SKM-1 (cell line): ENCODE measurements at regions not wholly inside any gene's neighbourhood (a gene's known extent, or its start where the extent isn't known, plus 50 kb on each side); places are given as distances from the start of the nearest gene placed in this dataset.
"Not testable (repeated sequence)": the region's sequence is repeated elsewhere in the genome, so short reads cannot be mapped to it uniquely, and the experiment has no call there.

Experiments
- DNase-seq: peaks from one replicate; lab custom pipeline; 2025; ENCODE audit not compliant: unreplicated experiment; lab: John Stamatoyannopoulos, UW

DNA sequence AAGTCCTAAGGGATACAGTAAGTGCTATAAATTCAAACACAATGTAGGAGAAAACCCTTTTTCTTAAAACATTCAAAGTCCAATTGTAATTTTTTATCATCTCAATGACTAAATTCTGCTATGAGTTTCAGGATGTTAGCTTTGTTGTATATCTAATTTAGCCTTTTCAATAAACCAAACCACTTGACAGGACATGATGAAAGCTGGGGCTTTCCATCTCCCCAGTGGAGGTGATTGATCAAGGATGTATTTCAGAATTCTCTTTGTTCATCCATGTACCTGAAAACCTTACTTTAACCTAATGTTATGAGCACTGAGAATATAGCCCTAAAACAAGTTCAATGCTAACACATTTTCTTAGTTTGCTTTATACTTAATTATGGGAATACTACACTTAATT is 639.0 kb upstream of the ITGA1 start:
- no peak for DNase-seq

DNA sequence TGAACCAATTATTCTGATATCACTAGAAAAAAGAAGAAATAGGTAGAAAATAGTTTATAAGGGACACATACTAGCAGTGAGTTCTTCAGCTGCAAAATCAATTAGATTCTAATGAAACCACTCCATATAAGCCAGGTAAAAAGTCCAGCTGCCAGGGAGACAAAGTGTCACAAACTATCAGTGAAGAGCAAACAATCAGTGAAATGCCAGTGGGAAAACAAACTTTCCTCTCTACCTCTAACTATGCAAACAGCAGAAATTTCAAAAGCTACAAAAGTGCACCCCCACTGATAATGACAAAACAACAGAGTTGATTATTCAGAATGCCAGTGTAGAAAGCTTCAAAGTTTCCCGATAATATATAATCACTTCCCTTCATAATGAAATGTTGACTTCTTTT is 637.2 kb upstream of the ITGA1 start:
- DNase-seq, result no peak

DNA sequence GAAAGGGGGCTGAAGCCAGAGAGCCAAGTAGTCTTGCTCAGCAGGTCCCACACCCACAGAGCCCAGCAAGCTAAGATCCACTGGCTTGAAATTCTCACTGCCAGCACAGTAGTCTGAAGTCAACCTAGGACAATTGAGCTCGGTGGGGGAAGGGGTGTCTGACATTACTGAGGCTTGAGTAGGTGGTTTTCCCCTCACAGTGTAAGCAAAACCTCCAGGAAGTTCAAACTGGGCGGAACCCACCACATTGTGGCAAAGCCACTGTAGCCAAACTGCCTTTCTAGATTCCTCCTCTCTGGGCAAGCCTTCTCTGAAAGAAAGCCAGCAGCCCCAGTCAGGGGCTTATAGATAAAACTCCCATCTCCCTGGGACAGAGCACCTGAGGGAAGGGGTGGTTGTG is 630.9 kb upstream of the ITGA1 start:
- not testable (repeated sequence) for DNase-seq

DNA sequence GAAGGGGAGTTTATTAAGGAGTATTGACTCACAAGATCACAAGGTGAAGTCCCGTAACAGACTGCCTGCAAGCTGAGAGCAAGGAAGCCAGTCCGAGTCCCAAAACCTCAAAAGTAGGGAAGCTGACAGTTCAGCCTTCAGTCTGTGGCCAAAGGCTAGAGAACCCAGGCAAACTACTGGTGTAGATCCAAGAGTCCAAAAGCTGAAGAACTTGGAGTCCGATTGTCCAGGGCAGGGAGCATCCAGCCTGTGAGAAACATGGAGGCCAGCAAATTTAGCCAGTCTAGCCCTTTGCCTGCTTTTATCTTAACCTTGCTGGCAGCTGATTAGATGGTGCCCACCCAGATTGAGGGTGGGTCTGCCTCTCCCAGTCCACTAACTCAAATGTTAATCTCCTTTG is 621.9 kb upstream of the ITGA1 start:
- not testable (repeated sequence) for DNase-seq

DNA sequence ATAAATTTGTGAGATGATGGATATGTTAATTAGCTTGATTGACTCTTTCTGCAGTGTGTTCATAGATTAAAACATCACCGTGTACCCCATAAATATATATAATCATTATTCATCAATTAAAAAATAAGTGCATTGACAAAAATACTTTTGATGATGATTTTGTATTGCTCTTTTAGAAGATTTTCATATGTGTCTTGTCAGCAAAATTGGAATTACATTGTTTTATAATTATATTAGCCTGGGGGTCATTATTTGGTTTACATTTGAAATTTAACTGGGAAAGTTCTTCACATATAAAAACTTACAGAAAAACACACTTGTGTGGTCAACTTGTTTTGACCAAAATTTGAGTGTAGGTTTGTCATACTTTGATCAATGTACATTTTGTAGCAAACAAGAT is 614.6 kb upstream of the ITGA1 start:
- no peak for DNase-seq

DNA sequence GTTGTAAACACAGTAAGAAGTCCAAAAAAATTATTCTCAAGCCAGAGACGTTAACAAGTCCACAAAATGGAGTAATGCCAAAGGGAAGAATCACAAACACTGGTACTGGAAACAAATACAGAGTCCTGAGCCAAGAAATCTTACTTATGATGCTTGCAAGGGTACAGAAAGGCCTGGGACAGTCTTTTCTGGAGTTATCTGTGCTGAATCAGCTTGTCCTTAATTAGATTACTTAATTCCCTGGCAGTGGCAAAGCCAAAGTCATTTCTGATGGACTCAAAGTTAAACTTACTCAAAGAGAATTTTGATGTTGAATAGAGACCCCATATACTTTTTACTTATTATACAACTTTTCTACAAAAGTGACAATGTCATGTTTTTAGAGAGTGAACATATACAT is 610.5 kb upstream of the ITGA1 start:
- DNase-seq, result no peak

DNA sequence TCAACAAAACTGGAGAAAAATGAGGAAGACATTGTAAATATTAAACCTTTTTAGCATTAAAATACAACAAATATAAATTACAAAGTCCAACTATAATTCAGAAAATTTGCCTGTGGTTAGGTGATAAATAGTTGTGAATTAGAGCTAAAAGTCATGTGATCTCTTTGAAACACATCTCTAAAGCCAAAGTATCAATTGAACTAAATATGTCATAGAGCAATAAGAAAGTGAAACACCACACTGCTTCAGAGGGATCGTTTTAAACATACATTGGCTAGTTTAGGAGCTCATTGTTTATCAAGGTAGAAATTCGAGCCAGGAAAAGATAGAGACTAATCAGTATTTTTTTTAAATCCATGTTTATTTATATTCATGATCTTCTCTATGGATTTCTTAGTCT is 606.3 kb upstream of the ITGA1 start:
- DNase-seq, result no peak

DNA sequence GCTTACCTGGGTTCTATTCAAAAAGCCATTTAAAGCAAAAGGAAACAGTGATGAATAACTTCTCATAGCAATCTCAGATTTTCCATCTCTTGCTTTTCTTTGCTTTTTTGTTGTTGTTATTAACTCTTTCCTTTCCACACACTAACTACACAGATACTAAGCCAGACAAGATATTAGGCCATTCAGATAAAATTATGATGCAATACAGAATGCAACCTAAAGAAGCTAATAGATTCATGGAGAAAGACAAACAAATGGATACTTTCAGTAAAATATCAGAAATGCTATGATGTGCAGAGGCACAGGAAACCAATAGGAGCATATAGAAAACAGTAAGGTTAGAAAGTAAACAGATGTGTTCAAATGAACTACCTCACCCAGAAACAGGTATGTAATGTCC is 597.0 kb upstream of the ITGA1 start:
- DNase-seq, result no peak

DNA sequence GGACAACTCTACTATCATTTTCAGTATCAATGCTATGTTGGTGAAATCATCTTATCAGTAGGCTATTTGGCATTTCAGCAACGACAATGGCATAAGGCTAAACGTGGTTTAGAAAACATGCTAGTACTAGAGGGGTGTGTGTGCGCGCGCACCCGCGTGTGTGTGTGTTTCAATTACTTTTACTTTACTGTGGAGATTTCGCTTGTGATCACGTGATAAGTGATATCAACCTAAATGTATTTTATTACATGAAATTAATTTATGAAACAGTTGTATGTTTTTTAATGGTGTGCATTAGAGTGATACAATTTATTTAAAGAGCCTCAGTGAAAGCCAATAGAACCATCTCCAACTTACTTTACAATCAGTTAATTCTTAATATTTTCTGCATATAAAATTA is 587.9 kb upstream of the ITGA1 start:
- no peak for DNase-seq

DNA sequence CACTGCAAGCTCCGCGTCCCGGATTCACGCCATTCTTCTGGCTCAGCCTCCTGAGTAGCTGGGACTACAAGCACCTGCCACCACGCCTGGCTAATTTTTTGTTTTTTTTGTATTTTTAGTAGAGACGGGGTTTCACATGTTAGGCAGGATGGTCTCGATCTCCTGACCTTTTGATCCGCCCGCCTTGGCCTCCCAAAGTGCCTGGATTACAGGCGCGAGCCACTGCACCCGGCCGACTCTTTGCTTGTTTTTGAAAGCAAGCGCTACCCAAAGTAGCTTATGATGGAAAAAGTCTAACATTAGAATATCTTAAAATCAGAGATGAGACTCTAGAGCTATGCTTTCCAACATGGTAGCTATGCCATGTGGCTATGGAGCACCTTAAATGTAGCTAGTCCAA is 585.5 kb upstream of the ITGA1 start:
- no peak for DNase-seq

DNA sequence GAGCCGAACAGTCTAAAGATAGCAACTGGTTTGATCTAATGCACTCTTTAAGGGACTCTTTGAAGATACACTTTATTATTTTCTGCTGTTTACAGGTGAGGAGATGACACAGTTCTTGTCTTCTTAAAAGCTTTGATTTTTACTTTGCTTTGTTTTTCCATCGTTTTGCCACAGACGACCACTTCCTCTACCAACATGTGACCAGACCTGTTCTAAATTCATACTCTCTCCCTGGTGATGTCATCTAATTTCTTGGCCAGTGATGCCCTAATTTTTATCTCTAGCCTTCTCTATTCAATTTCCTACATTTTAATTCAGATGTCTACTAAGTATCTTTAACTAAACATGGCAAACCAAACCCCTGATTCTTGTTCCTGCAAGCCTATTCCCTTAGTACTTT is 583.4 kb upstream of the ITGA1 start:
- DNase-seq, result no peak
